Heart left ventricle (tissue), 16 donors: ENCODE measurements at regions not wholly inside any gene's neighbourhood (a gene's known extent, or its start where the extent isn't known, plus 50 kb on each side); places are given as distances from the start of the nearest gene placed in this dataset.

Source experiments
- ATAC-seq, 4 donors: fragments of 200-7000 bp; cut with Tn5 transposase; one replicate each; pipeline ENCODE4 v1.9.1; 2020 to 2022; ENCODE audit warnings: moderate library complexity in 4 of 4, mild to moderate bottlenecking in 3 of 4, moderate number of reproducible peaks in 1 of 4
- DNase-seq, 5 donors: peaks; one replicate each; pipeline ENCODE4 v3.0.0-alpha.2; 2020
- H3K27ac ChIP-seq, 12 donors: fragments of 200-600 bp; sonication (generic) in 4 of 12; one replicate each; pipeline versions ENCODE4 v1.5.0 to v1.8.0; 2016 to 2022; ENCODE audit warnings: mild to moderate bottlenecking in 2 of 12
- H3K27me3 ChIP-seq, 9 donors: fragments of 200-600 bp; sonication (generic) in 2 of 9; one replicate each; pipeline versions ENCODE4 v1.5.1 to v1.8.0; 2016 to 2022; ENCODE audit warnings: mild to moderate bottlenecking in 3 of 9
- H3K36me3 ChIP-seq, 9 donors: fragments of 200-600 bp; sonication (generic) in 2 of 9; one replicate each; pipeline versions ENCODE4 v1.5.0 to v1.8.0; 2018 to 2022; ENCODE audit warnings: mild to moderate bottlenecking in 2 of 9
- H3K4me1 ChIP-seq, 12 donors: fragments of 200-600 bp; sonication (generic) in 4 of 12; one replicate each; pipeline versions ENCODE4 v1.5.0 to v1.8.0; 2016 to 2022; ENCODE audit warnings: mild to moderate bottlenecking in 3 of 12
- H3K4me3 ChIP-seq, 12 donors: fragments of 200-600 bp; sonication (generic) in 4 of 12; one replicate each; pipeline versions ENCODE4 v1.5.0 to v1.8.0; 2017 to 2022; ENCODE audit warnings: mild to moderate bottlenecking in 9 of 12, moderate library complexity in 4 of 12
- H3K9me3 ChIP-seq, 12 donors: fragments of 200-600 bp; sonication (generic) in 4 of 12; one replicate each; pipeline versions ENCODE4 v1.5.0 to v1.8.0; 2016 to 2022; ENCODE audit warnings: mild to moderate bottlenecking in 1 of 12
- POLR2A ChIP-seq, 2 donors: fragments of 450-650 bp; IDR thresholded peaks; one replicate each; pipeline ENCODE4 v1.6.1; 2017; ENCODE audit warnings: antibody characterized with exemption in 2 of 2, mild to moderate bottlenecking in 2 of 2, moderate library complexity in 2 of 2
- WGBS, 4 donors: extraction: QIAGEN DNeasy Blood & Tissue Kit in 2 of 4; methylation state at CpG; one replicate each; pipeline versions ENCODE4 v1.1.5 to v1.1.7; 2013 to 2018; 5-methylcytosine and 5-hydroxymethylcytosine counted together
- intact Hi-C, 10 donors: fragments of 100-400 bp; cut with DNase I; formaldehyde crosslinking; loops; one replicate each; pipeline versions ENCODE4 v1.11.1 to v1.14.2; 2022
- TF ChIP-seq, protein P1 (sequence below), 12 donors: fragments of 200-600 bp; sonication (generic) in 4 of 12; IDR thresholded peaks; one replicate each; pipeline versions ENCODE4 v1.5.0 to v1.8.0; 2018 to 2022; ENCODE audit warnings: antibody characterized with exemption in 12 of 12, mild to moderate bottlenecking in 5 of 12
- donor health status: ischemic (EF 13 %, LVEDD 7.1; RV severe dilation, severe dysfunction).
- donor health status: healthy with polysubstance abuse.
- donor health status: DM: no; HTN: yes; CAD: no.
- donor health status: DM: no; HTN: no; CAD: no.
- donor health status: ischemic (EF 25% LVEDD 6.9; RV normal size, moderate dysfunction).
- donor health status: ischemic (EF 25% LVEDD 5.7; RV mildly dilated, moderate dysfunction).
- donor health status: healthy.
- donor health status: DM: yes; HTN: yes; CAD: no.
- donor health status: ischemic (EF 35%, LVEDD 5.7; RV mildly dilated, moderate dysfunction).
- donor health status: nonischemic (EF 11% LVEDD 7.7; RV severe dilation, severe dysfunction).
- donor health status: DM: yes; HTN: yes; CAD: no.
- donor health status: PGD.
- donor health status: ischemic (EF 29% LVEDD 5.4; RV normal size, mild dysfunction).
- donor health status: nonischemic (EF 23%, LVEDD 6.1; RV moderate dilation, normal function).

DNA sequence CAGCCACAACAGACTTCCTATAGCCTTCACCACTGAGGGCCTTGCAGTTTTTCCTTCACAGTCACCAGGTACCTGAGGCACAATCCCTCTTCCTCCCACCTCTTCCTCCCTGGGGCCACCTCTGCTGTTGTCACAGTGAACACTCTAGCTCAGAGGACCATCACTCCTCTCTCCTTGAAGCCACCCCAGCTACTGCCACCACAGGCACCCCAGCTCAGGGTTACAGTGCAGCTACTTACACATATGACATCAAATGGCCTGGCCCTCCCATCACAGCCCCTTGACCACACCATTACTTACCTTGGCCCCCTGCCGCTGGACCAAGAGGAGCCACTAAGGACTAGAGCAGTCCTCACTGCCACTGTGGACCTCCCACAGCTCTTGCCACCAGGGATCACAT is 213.5 kb upstream of the CRBN start:
- TF ChIP-seq POLR2A (IDR thresholded peaks at IDR 0.05): no peak
- Histone ChIP-seq H3K4me1 (no peaks in the 10 kb centered on the region), H3K9me3 (peaks cover 0 to 27% (median 0%) of the 10 kb centered on the region in 12 donors), H3K27me3 (no peaks in the 10 kb centered on the region), H3K36me3 (no peaks in the 10 kb centered on the region), H3K4me3 (no peak overlapping the region), H3K27ac (no peak overlapping the region)
- intact Hi-C loops: no loop called here
- 84 to 100% (median 92%) methylated on average over 1 of the region's 1 CpG for WGBS, 4 donors
- DNase-seq (no peak), ATAC-seq (no peak)

DNA sequence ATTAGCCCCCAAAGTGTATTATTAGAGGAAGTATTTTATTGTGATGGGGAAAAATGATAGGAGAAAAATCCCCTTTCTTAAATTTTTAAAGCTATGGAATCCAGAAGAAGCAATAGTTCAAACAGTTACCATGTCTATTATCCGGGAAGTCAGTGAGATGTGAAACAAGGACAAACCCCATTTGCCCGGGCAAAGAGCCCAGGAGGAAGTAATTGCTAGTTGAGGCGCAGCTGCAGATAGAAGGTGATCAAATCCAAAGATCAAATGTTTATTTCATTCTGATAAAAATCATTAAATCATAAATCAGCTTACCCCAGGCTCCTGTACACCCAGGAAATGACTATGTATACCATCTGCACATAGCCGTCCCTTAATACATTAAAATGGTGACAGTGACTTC is 204.0 kb upstream of the CRBN start:
- H3K4me3 ChIP-seq: no peak overlapping the region
- no peaks in the 10 kb centered on the region for H3K27me3 ChIP-seq
- ATAC-seq (no peak), DNase-seq (no peak)
- H3K27ac ChIP-seq: no peak overlapping the region
- no peaks in the 10 kb centered on the region for H3K9me3 ChIP-seq
- no peaks in the 10 kb centered on the region for H3K36me3 ChIP-seq
- H3K4me1 ChIP-seq: no peaks in the 10 kb centered on the region
- intact Hi-C loops: no loop called here
- TF ChIP-seq POLR2A (IDR thresholded peaks at IDR 0.05): no peak
- TF ChIP-seq, protein P1, sequence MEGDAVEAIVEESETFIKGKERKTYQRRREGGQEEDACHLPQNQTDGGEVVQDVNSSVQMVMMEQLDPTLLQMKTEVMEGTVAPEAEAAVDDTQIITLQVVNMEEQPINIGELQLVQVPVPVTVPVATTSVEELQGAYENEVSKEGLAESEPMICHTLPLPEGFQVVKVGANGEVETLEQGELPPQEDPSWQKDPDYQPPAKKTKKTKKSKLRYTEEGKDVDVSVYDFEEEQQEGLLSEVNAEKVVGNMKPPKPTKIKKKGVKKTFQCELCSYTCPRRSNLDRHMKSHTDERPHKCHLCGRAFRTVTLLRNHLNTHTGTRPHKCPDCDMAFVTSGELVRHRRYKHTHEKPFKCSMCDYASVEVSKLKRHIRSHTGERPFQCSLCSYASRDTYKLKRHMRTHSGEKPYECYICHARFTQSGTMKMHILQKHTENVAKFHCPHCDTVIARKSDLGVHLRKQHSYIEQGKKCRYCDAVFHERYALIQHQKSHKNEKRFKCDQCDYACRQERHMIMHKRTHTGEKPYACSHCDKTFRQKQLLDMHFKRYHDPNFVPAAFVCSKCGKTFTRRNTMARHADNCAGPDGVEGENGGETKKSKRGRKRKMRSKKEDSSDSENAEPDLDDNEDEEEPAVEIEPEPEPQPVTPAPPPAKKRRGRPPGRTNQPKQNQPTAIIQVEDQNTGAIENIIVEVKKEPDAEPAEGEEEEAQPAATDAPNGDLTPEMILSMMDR (IDR thresholded peaks at IDR 0.05): no peak
- WGBS, 4 donors: 69 to 76% (median 74%) methylated on average over 4 of the region's 4 CpGs

DNA sequence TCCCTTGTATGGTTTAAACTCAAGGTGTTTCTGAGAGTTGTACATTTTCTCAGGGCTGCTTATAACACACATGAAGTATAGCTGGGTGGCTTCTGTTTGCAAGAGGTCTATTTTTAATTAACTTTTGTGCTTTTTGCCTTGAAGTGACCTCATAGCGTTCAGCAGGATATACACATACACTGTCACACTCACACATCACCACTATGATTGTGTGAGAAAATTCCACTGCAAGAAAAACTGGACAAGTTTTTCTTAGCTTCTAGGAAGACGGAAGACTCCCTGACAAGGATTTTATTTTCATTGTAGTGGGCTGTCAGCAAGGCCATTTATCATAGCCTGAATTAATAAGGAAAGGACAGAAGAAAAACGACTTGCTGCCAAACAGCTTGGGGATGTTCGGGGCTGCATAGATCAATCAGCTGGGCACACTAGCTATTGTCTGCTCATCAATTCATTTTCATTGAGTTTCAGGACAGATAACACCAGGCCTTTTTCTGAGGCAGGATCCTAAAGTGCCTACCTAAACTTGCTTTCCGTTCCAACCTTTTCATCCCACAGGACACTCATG is 192.8 kb upstream of the CRBN start:
- Histone ChIP-seq H3K4me3 (no peak overlapping the region), H3K9me3 (peaks cover 0 to 25% (median 4%) of the 10 kb centered on the region in 12 donors), H3K36me3 (no peaks in the 10 kb centered on the region), H3K27me3 (peaks cover 0 to 6% (median 0%) of the 10 kb centered on the region in 9 donors), H3K27ac (no peak overlapping the region), H3K4me1 (no peaks in the 10 kb centered on the region)
- 31 to 44% (median 34%) methylated on average over 5 of the region's 5 CpGs for WGBS, 4 donors
- intact Hi-C loops: no loop called here
- ATAC-seq (no peak), DNase-seq (no peak)
- TF ChIP-seq POLR2A (IDR thresholded peaks at IDR 0.05): no peak
- TF ChIP-seq, protein P1 (IDR thresholded peaks at IDR 0.05): no peak

DNA sequence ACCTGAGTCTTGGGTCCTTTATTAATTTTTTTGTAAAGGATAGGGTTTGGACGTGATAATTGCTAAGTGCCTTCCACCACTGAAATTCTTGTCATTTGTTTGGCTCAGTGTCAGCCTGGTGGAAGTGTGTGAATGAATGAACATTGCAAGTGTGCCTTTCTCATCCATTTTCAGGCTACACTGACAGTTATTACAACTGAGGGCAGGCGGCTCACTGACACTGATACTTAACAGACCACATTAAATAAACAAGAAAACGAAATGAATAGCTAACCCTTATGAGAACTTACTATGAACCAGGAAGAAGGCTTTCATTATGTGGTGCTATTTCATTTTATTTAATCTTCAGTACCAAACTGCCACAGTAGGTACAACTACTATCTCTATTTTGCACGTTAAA is 188.8 kb upstream of the CRBN start:
- Histone ChIP-seq H3K9me3 (peaks cover 0 to under 1% (median 0%) of the 10 kb centered on the region in 12 donors), H3K27me3 (peaks cover 0 to 6% (median 0%) of the 10 kb centered on the region in 9 donors), H3K36me3 (no peaks in the 10 kb centered on the region), H3K27ac (no peak overlapping the region), H3K4me3 (no peak overlapping the region), H3K4me1 (no peaks in the 10 kb centered on the region)
- DNase-seq: no peak
- intact Hi-C loops: no loop called here
- TF ChIP-seq POLR2A (IDR thresholded peaks at IDR 0.05): no peak
- TF ChIP-seq, protein P1 (IDR thresholded peaks at IDR 0.05): no peak
- ATAC-seq: no peak
- WGBS, 4 donors: 37 to 49% (median 41%) methylated on average over 4 of the region's 4 CpGs

DNA sequence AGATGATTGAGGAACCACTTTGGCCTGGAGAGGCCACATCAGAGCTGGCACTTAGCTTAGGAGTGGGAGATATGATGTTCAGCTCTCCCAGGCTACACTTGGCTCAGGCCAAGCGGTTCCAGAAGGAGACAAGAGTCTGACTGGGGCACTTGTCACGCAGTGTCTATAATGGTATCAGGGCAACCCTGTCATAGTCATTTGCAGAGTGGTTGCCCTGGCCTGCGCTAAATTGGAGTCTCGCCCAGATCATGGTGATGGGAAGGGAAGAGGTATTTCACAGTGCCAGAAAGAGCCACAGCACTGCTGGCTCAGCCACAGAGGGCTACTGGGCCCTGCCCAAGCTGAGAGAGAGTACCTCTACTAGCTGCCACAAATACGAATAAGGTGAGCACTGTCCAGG is 186.9 kb upstream of the CRBN start:
- DNase-seq: peak in 2 of 5 donors; percentile 20 to 52
- WGBS, 4 donors: 56 to 76% (median 67%) methylated on average over 5 of the region's 5 CpGs
- Histone ChIP-seq H3K36me3 (no peaks in the 10 kb centered on the region), H3K27ac (no peak overlapping the region), H3K4me3 (no peak overlapping the region), H3K4me1 (no peaks in the 10 kb centered on the region), H3K27me3 (peaks cover 0 to 6% (median 0%) of the 10 kb centered on the region in 9 donors), H3K9me3 (no peaks in the 10 kb centered on the region)
- TF ChIP-seq, protein P1 (IDR thresholded peaks at IDR 0.05): no peak
- TF ChIP-seq POLR2A (IDR thresholded peaks at IDR 0.05): no peak
- intact Hi-C loops: no loop called here
- ATAC-seq: peak; percentile 45 to 100 (median 78)
